ENCODE measurements at regions not wholly inside any gene's neighbourhood (a gene's known extent, or its start where the extent isn't known, plus 50 kb on each side); places are given as distances from the start of the nearest gene placed in this dataset.

DNA sequence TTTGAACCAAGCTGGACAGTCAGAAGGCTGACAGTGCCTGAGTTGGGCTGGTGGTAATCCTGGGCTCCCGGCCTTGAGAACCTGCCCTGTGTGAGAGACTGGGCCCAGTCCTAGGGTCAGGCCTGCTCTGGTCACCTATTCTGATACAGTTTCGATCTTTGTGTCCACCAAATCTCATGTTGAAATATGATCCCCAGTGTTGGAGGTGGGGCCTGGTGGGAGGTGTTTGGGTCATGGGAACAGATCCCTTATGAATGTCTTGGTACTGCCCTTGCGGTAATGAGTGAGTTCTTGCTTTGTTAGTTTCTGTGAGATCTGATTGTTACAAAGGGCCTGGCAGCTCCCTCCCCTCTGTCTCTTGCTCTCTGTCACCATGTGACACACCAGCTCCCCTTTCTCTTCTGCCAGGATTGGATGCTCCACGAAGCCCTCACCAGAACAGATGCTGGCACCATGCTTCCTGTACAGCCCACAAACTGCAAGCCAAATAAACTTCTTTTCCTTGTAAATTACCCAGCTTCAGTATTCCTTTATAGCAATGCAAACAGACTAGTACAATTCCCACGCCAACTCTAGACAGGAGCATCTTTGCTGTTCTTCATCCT, 111.8 kb upstream of the ZNF438 start:
- DNase-seq: peak in 9 of 56 donors; percentile 5 to 36 (median 21)

GRCh38 chr10:31145986-31146385, 114.3 kb upstream of the ZNF438 start:
- DNase-seq: no peak

GRCh38 chr10:31146491-31147209, 115.0 kb upstream of the ZNF438 start:
- DNase-seq: no peak

DNA sequence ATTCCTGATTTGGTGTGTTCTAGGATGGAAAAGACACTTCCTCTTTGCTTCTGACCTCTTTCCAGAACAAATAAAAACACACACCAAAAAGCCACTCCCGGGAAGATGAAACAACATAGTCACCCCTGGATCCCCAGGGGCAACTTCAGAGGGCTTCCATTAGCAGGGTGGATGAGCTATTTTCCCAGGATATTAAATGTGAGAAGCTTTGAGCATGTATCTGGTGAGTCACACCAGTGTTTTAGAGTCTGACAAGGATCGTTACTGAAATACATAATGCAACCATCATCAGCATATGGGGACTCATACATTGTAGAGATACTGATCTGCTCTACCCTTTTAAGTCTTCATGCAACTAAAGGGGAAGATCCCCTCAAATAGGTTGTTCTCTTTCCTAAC, 115.5 kb upstream of the ZNF438 start:
- DNase-seq: no peak

DNA sequence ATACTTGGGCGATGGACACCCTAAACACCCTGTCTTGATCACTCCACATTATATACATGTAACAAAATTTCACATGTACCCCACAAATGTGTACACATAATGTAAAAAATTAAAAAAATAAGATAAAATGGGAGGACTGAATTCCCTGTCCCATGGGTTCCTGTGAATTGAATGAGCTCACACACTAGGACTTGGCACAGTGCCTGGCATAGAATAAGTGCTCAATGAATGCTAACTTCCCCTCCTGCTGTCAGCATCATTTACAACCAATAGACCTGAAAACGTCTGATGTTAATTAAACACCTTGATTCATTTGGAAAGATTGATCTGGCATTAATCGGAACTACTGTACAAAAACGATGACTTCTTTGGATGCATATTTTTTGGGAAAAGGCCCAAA, 117.3 kb upstream of the ZNF438 start:
- DNase-seq: no peak

- DNase-seq: no peak
These were observed 118.3 kb upstream of the ZNF438 start for GRCh38 chr10:31149835-31150512.

DNA sequence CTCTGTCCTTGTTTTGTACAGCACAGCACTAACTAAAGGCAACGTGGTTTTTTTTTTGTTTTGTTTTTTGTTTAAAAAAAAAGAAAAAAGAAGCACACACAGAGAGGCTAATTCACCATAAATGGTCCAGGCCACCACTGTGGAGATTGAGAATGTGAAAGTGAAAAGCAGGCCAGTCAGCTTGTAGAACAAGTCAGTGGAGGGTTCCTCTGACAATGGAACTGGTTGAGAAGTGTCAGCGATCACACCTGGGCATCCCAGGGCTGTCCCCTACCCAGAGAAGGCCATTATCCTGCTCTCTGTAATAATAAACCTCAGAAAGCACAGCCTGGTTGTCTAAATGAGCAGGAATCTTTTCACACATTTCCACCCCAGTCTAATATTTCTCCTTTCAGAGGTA, 119.6 kb upstream of the ZNF438 start:
- no peak for DNase-seq

- no peak for DNase-seq
These were observed 120.9 kb upstream of the ZNF438 start for GRCh38 chr10:31152421-31153135.

GRCh38 chr10:31153161-31153560, 121.5 kb upstream of the ZNF438 start:
- no peak for DNase-seq

DNA sequence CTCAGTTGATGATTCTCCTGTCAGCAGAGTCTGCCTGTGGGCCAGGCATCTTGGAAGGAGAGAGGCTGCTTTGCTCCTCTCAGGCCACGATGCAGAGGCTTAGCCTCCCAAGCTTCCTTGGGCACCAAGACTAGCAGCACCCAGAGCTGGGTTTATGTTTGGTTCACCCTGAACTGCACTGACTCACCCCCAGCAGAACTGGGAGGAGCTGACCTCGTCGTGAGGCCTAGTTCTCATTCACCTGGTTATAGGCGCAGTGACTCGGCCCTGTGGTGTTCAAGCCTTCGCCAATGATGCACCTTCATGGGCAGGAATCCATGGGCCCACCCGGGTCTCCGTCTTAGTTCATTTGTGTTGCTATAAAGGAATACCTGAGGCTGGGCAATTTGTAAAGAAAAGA, 122.0 kb upstream of the ZNF438 start:
- DNase-seq: no peak

- DNase-seq: no peak
These were observed 123.3 kb upstream of the ZNF438 start for GRCh38 chr10:31154996-31155395.

GRCh38 chr10:31157123-31158010, 125.7 kb upstream of the ZNF438 start:
- DNase-seq: peak in 41 of 56 donors; percentile 7 to 74 (median 39)

GRCh38 chr10:31158011-31158658, 126.5 kb upstream of the ZNF438 start:
- no peak for DNase-seq

- DNase-seq: no peak
These were observed 134.9 kb upstream of the ZNF438 start for GRCh38 chr10:31166606-31167005.

GRCh38 chr10:31170636-31171035, 139.0 kb upstream of the ZNF438 start:
- DNase-seq: no peak

GRCh38 chr10:31171402-31172083, 139.9 kb upstream of the ZNF438 start:
- DNase-seq: no peak

DNA sequence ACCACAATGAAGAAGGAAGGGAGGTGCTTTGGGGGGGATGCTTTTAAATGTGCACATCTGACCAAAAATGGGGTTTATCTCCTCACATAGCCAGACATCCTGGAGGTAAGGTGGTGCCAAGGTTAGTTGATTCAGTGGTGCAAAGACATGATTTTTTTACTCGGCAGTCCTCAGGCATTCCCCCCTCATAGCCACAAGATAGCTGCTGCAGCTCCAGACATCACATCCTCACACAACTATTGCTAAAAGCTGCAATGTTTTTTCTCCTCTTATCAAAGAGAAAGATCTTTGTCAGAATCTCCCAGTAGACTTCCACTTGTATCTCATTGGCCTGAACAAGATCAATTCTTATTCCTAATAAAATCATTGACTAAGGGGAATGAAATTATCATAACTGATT, 141.3 kb upstream of the ZNF438 start:
- no peak for DNase-seq

DNA sequence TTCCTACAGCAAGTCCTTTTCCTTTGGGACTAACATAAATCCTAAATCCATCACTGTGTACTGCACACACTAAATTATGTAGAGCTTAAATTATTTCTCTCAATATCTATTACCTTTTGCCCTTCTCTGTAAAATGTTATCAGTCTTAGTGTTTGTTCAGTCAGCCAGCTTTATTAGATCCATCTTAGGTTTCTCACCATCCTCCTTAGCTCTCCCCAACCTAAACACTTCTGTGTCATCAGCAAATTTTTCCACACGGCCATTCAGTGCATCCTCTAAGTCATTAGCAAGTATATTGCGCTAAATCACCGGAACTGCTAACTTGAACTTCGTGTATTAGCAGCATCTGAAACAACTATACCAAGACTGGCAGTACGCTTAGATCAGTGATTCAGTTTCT, 142.1 kb upstream of the ZNF438 start:
- DNase-seq: no peak

DNA sequence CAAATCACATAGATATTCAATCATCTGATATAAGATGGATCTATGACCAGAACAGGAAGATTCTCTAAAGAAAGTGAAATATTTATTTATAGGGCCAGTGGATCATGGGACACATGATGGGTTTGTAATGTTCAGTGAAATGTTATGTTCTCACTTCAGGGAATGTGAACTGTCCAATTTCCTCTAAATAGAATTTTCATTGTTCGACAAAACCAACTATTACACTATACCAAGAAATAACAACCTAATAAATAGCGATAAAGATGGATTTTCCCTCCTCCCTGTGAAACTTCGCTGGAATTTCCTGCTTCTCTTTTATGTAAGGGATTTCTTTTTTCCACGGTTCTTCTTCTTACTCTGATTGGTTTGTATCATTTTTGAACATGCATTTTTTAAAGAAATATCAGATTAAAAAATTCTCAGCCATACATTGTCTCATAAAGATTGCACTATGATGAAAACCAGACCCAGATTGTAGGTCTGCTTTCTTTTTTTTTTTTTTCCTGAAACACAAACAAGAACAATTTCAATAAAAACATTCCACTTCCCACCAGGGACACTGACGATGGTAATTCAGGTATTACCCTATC, 139.8 kb upstream of the ZEB1 start:
- no peak for DNase-seq
